Fibroblast of skin of scalp (primary cell): ENCODE measurements at regions not wholly inside any gene's neighbourhood (a gene's known extent, or its start where the extent isn't known, plus 50 kb on each side); places are given as distances from the start of the nearest gene placed in this dataset.
A peak's percentile ranks its signal among the peaks of the same experiment; 100 is the strongest.

Source experiments
- DNase-seq: peaks from one replicate; pipeline ENCODE4 v3.0.0-alpha.2; 2013

DNA sequence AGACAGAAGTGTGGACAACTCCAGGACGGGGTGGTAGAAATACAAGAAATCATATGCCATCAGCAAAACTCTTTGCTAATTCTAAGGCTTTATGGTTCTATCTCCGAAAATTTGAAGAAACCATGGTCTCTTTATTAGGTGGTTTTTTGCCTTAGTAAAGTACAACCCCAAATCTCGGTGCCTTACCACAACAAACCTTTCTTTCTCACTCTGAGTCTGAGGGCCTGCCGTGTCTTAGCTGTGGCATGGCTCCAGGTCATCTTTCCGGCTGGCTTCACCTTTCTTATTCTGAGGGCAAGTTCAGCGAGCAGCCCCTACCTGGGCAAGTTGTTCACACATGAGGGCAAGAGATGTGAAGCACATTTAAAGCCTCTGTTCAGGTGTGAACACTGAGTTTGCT, 280.6 kb downstream of the TTLL7 start:
- no peak for DNase-seq

DNA sequence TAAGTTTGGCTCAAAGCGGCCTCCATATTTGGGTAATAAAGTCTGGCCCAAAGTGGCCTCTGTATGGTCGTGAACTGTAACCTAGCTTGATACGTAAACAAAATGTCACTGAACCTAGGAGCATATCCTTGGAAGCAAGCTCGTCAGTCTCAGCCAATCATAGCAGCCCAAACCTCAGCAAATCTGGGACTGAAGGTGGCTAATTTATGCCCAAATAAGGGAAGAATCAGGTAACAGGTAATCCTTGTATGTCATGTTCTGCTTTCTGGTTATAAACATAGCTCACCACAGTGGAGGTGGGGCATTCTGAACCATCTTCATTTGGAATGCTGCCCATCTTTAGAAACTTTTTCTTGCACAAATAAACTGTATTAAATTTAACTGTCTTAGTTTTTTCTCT, 281.1 kb downstream of the TTLL7 start:
- no peak for DNase-seq

DNA sequence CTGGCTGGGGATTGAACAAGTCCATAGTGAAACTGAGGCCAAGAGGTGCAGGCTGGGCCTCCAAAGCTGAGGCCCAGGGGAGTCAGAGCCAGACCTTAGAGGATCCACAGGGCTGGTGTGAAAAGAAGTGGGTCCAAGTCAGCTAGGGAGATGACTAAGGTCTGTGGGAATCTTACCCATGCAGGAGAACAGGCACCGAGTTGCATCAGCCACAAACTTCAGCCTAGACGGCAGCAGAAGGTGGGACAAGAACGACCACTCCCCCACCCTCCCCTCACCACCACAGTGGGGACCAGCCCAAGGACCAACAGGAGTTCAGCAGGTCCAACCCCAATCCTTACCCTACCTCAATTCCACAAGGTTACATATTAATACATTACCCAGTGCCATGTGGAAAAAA, 282.3 kb downstream of the TTLL7 start:
- peak; percentile 29 for DNase-seq

DNA sequence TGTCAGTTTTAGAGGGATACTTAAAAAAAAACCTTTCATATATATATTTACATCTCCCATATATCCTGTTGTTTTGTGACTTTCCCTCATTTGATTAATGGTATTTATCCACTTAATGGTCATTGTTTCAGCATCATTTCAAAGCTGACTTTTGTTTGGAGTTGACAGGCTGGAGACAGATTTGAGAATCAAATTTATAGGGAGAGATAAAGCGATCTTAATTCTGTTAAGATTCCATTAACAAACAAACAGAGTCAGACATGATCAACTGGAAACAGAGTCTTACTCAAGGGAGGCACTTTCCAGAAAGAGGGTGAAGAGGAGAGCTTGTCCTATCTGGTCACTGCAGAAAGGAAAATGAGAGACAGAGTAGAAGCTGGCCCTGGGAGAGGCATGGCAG, 283.4 kb downstream of the TTLL7 start:
- no peak for DNase-seq

DNA sequence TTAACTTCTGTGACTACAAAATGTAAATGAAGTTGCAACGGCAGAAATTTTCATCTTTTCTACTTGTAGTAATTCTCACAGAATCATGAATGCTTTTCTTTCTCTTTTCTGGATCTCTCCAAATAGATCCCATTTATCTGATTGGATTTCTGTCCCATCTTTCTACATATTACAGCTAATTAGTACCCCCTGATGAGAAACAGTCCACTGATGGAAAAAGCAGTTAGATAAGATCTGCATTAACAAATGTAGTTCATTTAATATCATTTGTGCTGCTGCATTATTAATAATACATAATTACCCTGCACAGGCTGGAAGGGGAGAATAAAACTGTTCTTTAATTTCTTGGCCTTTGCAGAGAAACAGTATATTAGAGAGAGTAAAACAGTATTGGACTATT, 289.3 kb downstream of the TTLL7 start:
- DNase-seq = no peak

DNA sequence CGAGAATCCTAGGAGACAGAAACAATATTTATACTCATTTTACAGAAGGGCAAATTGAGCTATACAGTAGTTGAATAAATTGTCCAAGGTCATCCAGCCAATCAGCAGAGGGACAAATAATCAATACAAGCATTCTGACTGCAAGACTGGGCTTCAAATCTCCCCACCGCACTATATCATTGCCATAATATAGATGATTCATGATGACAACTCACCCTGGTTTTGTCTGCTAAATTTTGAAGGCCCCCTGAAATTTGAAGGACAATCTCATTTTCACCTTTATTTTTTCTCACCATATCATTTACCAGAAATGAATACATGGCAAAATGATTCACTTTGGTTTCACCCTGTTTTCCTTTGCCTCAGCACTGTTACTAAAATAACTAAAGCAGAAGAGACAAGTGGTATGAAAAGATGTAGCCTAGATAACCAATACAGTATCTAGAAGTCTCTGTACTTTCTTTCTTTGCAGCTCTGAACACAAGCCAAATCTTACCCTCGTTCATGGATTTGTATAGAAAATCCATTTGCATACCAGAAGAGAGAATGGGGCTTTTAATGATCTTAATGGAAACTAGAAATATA, 292.5 kb downstream of the TTLL7 start:
- no peak for DNase-seq

DNA sequence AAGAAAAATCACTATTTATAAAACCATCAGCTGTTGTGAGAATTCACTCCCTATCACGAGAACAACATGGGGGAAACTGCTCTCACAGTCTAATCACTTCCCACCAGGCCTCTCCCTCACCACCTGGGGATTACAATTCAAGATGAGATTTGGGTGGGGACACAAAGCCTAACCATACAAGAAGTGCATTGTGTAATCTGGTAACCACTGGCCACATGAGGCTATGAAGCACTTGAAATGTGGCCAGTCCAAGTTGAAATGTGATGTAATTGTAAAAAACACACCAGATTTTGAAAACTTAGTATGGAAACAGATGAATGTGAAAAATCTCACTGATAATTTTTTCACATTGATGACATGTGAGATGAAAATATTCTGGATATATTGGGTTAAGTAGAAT, 293.8 kb downstream of the TTLL7 start:
- peak; percentile 15 for DNase-seq

DNA sequence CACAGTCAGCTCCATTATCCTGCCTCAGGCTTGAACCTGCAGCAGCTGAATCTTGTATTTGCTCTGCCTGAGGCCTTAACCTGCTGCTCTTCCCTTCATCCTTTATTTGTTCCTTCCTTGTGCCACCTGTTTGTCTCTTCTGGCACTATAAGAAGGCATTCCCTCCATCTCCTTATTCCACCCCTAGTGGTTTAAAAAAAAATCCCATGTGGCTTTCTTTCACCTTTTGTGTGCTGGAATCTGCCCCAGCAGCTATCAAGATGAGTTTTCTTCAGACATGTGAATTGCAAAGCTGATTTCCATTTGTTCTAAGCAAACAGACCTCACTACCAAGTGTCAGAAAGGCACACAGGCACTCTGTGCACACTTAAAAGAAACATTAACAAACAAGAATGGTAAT, 294.6 kb downstream of the TTLL7 start:
- DNase-seq = no peak

DNA sequence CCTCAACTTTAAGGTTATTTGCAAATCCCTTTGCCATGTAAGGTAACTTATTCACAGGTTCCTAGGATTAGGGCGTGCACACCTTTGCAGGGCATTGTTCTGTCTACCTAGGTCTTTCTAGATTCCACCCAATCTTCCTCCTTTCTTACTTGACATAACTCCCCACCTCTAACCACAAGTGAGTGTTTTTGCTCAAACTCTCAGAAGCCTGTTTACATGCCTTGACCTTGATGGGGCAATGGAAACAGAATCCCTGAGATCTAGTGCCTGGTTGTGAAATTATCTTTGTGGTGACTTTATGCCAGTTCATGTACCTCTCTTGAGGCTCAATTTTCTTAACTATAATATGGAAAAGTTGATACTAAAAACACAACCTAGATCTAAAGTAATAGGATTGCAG, 296.6 kb downstream of the TTLL7 start:
- DNase-seq = no peak

DNA sequence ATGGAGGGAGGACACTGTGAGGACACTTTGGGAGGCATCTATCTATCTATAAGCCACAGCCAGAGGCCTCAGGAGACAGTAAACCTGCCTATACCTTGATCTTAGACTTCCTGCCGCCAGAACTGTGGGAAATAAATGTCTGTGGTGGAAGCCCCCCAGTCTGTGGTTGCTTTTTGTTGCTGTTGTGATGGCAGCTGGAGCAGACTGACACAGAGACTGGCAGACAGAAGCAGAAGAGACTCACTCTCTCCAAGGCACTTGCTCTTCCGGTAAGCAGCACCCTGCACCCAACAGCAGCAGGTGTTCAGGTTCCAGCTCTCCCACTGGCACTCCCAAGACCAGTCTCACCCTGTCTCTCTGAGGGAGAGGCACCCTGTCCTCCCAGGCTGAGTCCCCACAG, 297.6 kb downstream of the TTLL7 start:
- no peak for DNase-seq

DNA sequence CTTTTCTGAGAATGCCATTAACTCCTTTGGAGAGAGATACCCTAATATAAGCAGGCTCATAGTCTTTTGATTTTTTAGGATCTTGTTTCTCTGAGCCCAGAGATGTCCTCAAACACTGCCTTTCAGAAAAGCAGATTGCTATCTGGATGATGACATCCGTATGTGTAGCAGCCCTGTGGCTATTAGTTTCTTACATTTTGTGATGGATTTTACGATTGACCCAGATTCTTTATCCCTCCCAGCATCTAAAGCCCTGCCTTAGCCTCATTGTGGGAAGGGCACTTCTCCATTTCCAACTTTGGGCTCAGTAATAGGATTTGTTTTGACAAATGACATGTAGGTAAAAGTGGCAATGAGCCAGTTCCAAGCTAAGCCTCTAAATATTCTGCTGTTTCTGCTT, 300.3 kb downstream of the TTLL7 start:
- no peak for DNase-seq

DNA sequence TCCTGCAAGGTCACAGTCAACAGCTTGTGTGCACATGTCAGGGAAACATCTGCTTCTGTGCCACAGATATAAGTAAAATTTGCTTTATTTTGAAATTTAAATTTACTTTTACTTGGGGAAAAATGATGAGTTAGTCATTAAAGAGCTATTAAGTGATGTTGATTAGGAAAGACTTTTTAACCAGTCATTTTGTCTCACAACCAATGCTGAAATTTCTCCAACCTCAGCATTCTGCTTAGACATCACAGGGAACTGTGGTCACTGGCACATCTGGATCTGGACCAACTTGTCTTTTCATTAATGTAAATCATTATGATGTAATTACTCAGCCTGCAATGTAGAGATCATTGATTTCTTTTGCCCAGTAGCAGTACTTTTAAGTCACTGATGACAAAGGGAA, 301.0 kb downstream of the TTLL7 start:
- DNase-seq = no peak

DNA sequence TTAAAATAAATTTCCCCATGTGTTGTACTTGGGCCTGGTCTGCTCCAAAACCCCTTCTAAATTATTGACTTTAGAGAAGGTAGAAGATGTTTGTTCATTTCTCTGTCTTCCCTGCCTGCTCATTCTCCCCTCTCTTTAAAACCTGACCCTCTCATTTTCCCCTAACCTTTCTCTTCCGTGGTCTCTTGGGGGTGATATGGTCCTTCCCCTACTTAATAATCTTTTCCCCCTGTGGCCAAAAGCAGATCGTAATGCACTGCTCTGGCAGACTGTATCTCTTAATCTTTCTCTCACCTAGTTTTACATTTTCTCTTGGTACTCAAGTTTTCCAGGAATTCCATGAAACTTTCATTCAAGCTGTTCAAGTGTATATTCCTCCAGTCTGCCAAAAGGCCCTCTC, 301.7 kb downstream of the TTLL7 start:
- DNase-seq = no peak

DNA sequence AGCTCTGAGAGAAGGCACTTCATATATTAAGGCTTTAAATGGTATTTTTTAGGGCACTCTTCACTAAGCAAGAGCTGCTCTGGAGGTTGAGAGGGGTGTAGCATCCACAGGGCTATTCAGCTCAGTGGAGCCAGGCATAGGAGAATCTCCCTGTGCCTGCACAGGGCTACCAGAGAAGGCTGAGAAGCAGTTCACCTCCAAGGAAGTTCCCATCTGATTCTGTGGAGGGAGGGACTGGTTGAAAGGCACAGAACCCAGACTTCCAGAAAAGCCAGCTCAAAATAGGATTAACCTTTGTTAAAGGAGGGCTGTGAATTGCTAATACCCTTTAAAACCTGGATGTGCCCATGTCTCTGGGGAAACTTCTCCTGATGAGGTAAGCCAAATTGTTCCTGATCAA, 304.5 kb downstream of the TTLL7 start:
- DNase-seq = no peak

DNA sequence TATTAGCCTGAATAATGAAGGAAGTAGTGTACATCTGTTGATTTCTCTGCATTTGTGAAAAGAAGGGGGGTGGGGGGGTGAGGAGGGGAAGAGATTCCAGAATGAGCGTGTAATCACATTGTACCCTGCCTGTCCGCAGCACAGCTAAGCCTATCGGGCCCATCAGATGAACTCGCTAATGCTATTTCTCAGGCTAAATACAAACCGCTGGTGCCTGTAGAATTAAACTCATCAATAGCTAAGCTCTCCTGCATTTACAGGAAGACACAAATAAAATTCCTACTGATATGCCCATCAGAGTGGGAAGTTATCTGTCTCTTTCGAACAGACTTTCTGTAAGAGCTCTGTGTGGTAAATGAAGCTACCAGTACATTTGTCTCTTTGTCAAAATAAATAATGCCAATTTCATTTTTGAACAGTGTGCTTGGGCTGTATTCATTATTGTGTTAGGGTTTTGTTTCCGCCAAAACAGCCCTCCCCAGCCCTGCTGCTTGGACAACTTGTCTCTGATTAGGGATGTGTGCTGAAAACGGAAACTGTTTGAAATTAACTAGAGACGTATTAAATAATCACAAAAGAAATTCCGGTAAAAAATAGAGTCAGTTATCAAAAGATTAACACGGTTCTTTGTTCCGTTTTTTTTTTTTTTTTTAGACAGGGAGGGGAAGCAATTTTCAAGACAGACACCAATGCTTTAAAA, 305.4 kb downstream of the TTLL7 start:
- DNase-seq = peak; percentile 51

DNA sequence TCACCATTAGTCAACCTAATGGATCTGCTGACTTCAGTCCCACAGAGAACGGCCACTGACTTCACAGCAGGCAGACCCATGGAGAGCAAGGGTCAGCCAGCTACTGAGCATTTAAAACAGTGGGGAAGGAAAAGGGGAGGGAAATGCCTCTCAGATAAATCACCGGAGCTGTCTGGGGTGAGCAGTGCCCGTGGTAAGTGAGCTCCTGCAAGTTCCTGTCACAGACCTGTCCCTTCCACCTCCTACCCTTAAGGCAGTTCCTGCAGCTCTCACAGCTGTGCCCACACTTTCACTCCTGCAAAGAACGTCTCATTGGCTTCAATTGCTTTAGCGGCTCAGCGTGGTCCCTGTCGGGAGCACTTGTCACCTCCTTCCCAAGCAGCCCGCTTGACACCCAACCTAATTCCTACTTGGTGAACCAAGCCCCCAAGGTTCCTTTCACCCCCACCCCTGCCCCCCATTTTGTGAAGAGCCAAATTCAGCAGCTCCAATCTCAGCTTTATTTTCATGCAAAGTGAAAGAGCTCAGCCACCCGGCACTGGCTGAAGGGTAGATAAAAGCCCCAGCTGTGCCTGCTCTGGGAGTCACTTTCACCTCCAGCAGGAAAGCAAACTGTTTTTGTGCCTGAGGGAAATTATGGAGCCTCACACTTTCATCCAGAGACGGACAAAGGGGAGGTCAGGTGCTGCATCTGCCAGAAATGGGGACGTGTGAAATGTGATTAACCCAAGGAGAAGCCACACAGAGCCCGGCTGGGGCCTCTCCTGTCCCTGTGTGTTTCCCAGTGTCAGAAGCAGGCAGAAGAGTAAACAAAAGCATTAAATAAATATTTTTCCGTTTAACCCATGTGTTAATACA, 306.2 kb downstream of the TTLL7 start:
- DNase-seq = peak; percentile 65

DNA sequence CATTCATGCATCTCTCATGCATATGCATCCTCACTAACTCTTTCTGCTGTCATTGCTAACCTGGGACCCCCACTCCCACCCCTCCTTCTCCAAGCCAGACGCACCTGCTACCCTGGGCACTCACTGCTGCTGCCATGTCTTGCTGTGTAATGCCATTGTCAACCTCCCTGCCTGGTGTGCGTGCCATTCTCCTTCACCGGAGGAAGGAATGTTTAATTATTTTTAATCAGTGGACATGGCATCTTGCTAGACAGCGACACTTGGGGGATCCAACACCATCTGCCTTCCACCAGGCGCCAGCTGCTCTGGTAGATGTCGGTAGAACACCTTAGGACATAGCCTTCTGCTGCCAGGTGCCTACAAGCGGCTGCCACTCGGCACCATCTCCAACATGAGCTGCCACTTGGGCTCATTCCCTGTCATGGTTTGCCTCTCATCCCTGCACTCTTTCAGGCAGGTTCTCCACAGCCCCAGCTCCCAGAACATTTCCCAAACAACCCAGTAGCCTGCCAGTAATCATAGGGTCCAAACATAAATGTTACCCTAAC, 306.9 kb downstream of the TTLL7 start:
- no peak for DNase-seq

DNA sequence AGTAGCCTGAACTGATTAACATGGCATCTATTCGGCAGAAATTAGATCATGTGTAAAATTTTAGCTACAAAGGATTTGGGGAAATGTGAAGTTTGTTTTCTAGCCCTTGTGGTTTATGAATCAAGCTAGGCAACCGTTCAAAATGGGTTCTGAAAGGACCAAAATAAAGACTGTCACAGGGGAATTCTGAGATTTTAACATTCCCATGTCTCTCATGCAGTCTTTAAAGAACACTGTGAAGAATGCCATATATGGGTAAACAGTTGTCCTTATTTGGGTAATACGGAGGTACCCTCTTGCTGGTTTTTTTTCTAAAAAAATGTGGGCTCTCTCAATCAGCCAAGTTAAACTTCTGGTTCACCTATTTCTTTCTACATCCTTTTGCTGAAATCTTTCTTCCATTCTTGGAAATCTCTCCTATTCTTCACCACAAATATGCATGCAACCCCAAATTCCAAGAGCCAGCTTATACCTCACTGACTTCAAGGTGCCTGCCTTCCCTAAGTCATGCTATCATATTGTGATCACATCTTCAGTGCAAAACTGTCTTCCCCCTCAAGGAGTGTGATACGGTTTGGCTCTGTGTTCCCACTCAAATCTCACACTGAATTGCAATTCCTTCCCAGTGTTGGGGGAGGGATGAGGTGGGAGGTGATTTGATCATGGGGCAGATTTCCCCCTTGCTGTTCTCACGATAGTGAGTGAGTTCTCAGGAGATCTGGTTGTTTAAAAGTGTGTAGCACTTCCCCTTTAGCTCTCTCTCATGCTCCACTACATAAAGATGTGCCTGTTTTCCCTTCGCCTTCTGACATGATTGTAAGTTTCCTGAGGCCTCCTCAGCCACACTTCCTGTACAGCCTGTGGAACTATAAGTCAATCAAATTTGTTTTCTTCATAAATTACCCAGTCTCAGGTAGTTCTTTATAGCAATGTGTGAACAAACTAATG, 308.7 kb downstream of the TTLL7 start:
- DNase-seq = peak; percentile 76

DNA sequence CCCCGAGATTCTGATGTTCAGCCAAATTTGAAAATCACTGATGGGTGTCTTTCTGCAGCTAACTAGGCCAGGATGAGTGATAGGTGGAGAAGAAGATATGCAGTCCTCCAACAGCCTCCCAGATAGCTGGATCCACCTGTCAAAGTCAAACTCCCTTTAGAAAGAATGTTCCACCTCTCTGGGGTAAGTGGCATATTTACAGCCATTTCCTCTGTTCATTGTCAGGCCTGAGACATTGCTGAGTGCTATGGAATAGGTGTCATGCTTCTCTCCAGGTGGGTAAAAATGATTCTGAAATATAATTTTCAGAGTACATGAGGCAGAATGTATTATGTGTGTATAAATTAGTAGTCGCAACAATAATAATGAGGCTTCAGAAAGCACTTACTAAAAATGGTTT, 316.8 kb downstream of the TTLL7 start:
- DNase-seq = no peak

DNA sequence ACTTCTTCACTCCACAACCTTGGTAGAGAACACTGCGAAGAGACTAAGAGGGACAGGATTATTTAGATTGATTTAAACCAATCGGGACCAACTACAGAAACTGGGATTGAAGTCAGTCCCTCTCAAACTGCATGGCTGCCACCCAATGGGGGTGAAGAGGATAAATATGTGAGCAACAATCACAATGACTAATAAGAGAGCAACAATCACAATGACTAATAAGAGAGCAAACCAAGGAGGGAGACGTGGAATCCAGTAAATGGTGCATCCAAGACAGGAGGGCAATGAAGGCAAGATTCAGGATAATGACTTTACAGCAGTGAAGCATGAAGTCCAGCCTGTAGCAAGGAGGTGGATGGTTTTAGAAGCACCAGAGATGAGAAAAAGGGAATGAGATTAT, 322.8 kb downstream of the TTLL7 start:
- DNase-seq = peak; percentile 29

DNA sequence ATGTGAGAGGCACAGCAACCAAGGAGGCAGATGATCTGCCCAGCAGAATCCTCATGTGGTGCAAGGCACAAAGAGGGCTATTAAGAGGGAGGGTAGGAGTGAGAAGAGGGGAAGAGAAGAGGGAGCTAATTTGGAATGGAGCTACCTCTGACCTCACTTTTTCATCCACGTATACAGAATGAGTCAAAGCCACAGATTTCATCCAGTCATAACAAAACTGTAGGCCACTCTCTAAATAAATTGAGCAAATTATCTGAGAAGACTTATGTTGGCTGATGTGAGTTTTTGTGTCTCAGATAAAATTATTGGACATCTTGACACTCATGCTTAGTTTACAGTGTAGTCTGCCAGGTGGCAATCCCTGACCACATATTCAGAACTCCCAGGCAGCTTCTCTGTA, 325.6 kb downstream of the TTLL7 start:
- DNase-seq = peak; percentile 6

DNA sequence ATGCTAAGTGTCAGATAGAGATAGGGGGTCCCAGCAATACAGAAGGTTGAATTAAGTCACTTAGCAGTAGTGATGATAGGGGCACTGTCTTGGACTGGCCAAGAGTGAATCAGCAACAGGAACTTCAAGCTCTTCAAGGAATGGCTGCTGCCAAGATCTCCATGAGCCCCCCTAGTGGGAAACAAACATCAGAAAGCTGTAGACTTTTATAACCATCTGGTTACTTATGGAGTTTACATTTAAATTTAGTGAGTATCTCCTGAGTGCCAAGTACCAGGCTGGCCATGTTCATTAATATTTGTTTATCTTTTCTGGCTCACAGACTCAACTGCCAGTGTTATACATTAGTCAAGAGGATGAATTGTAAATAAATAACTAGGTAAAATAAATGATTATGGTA, 327.3 kb downstream of the TTLL7 start:
- peak; percentile 22 for DNase-seq
